Upper lobe of left lung (tissue), 6 donors: ENCODE measurements at regions not wholly inside any gene's neighbourhood (a gene's known extent, or its start where the extent isn't known, plus 50 kb on each side); places are given as distances from the start of the nearest gene placed in this dataset.
"Not testable (repeated sequence)": the region's sequence is repeated elsewhere in the genome, so short reads cannot be mapped to it uniquely, and the experiment has no call there.

Experiments
- ATAC-seq, 2 donors: fragments of 200-7000 bp; cut with Tn5 transposase; one replicate each; pipeline ENCODE4 v1.9.1; 2022; ENCODE audit warnings: mild to moderate bottlenecking in 2 of 2, moderate library complexity in 2 of 2; ENCODE audit not compliant: low FRiP score in 2 of 2
- DNase-seq, 2 donors: peaks; one replicate each; pipeline ENCODE4 v3.0.0-alpha.2; 2019 to 2020
- H3K27ac ChIP-seq, 4 donors: fragments of 200-600 bp; sonication (generic); one replicate each; pipeline ENCODE4 v1.5.1; 2016 to 2019
- H3K27me3 ChIP-seq, 4 donors: fragments of 200-600 bp; sonication (generic); one replicate each; pipeline ENCODE4 v1.5.1; 2017 to 2019
- H3K36me3 ChIP-seq, 4 donors: fragments of 200-600 bp; sonication (generic); one replicate each; pipeline ENCODE4 v1.5.1; 2016 to 2019
- H3K4me1 ChIP-seq, 4 donors: fragments of 200-600 bp; sonication (generic); one replicate each; pipeline ENCODE4 v1.5.1; 2018 to 2019
- H3K4me3 ChIP-seq, 4 donors: fragments of 200-600 bp; sonication (generic); one replicate each; pipeline ENCODE4 v1.5.1; 2017 to 2019; ENCODE audit warnings: mild to moderate bottlenecking in 2 of 4, moderate library complexity in 1 of 4
- H3K9me3 ChIP-seq, 4 donors: fragments of 200-600 bp; sonication (generic); one replicate each; pipeline ENCODE4 v1.5.1; 2018 to 2019
- CTCF ChIP-seq, 6 experiments: fragments of 450-650 bp in 4 of 6; fragments of 200-600 bp in 2 of 6; sonication (generic) in 2 of 6; IDR thresholded peaks; one replicate each; pipeline ENCODE4 v1.5.1; 2016 to 2019; ENCODE audit warnings: antibody characterized with exemption in 6 of 6
- EP300 ChIP-seq, 4 donors: sonication (generic); formaldehyde crosslinking; IDR thresholded peaks; one replicate each; pipeline ENCODE4 v1.5.1; 2017; ENCODE audit warnings: antibody characterized with exemption in 4 of 4, control low read depth in 2 of 4
- POLR2A ChIP-seq, 4 donors: fragments of 450-650 bp; IDR thresholded peaks; one replicate each; pipeline ENCODE4 v1.5.1; 2016 to 2017; ENCODE audit warnings: antibody characterized with exemption in 4 of 4, mild to moderate bottlenecking in 2 of 4
- POLR2AphosphoS5 ChIP-seq, 2 donors: sonication (generic); formaldehyde crosslinking; IDR thresholded peaks; one replicate each; pipeline ENCODE4 v1.5.1; 2017; ENCODE audit warnings: antibody characterized with exemption in 2 of 2
- WGBS, 2 donors: methylation state at CpG; one replicate each; pipeline ENCODE4 v1.1.5; 2017 to 2018; 5-methylcytosine and 5-hydroxymethylcytosine counted together
- donor health status: DM: no; HTN: no; CAD: no; lungs with moderate emphysema.
- donor health status: DM: no; HTN: yes; CAD: no; lungs with severe emphysema.

- H3K36me3 ChIP-seq: no peaks in the 10 kb centered on the region
- no peaks in the 10 kb centered on the region for H3K27me3 ChIP-seq
- no peak overlapping the region for H3K4me3 ChIP-seq
- no peak overlapping the region for H3K27ac ChIP-seq
- no peaks in the 10 kb centered on the region for H3K9me3 ChIP-seq
- no peaks in the 10 kb centered on the region for H3K4me1 ChIP-seq
- TF ChIP-seq POLR2A (IDR thresholded peaks at IDR 0.05) (no peak), CTCF (IDR thresholded peaks at IDR 0.05) (no peak), EP300 (IDR thresholded peaks at IDR 0.05) (no peak), POLR2AphosphoS5 (IDR thresholded peaks at IDR 0.05) (no peak)
- DNase-seq: no peak
- 92 to 95% methylated on average over 4 of the region's 4 CpGs for WGBS, 2 donors
- ATAC-seq: no peak
These were observed 670.1 kb upstream of the TMEM132C start for GRCh38 chr12:127596891-127597290.

GRCh38 chr12:127599436-127599835, 667.5 kb upstream of the TMEM132C start:
- H3K4me1 ChIP-seq: no peaks in the 10 kb centered on the region
- H3K27ac ChIP-seq: no peak overlapping the region
- no peaks in the 10 kb centered on the region for H3K27me3 ChIP-seq
- H3K9me3 ChIP-seq: no peaks in the 10 kb centered on the region
- 75 to 78% methylated on average over 7 of the region's 7 CpGs for WGBS, 2 donors
- ATAC-seq: no peak
- H3K4me3 ChIP-seq: no peak overlapping the region
- no peaks in the 10 kb centered on the region for H3K36me3 ChIP-seq
- DNase-seq: peak in 1 of 2 donors; percentile 15
- TF ChIP-seq POLR2A (IDR thresholded peaks at IDR 0.05) (no peak), POLR2AphosphoS5 (IDR thresholded peaks at IDR 0.05) (no peak), CTCF (IDR thresholded peaks at IDR 0.05) (no peak), EP300 (IDR thresholded peaks at IDR 0.05) (no peak)

GRCh38 chr12:127600211-127600610, 666.8 kb upstream of the TMEM132C start:
- ATAC-seq: no peak
- TF ChIP-seq POLR2A (IDR thresholded peaks at IDR 0.05) (no peak), EP300 (IDR thresholded peaks at IDR 0.05) (no peak), POLR2AphosphoS5 (IDR thresholded peaks at IDR 0.05) (no peak)
- 66 to 76% methylated on average over 3 of the region's 3 CpGs for WGBS, 2 donors
- no peak for DNase-seq
- H3K4me3 ChIP-seq: no peak overlapping the region
- H3K9me3 ChIP-seq: no peaks in the 10 kb centered on the region
- no peaks in the 10 kb centered on the region for H3K27me3 ChIP-seq
- no peak overlapping the region for H3K27ac ChIP-seq
- H3K4me1 ChIP-seq: no peaks in the 10 kb centered on the region
- H3K36me3 ChIP-seq: no peaks in the 10 kb centered on the region

- H3K4me3 ChIP-seq: no peak overlapping the region
- TF ChIP-seq POLR2AphosphoS5 (IDR thresholded peaks at IDR 0.05): no peak
- TF ChIP-seq EP300 (IDR thresholded peaks at IDR 0.05): no peak
- TF ChIP-seq POLR2A (IDR thresholded peaks at IDR 0.05): no peak
- no peak for TF ChIP-seq CTCF (IDR thresholded peaks at IDR 0.05)
- no peak overlapping the region for H3K27ac ChIP-seq
- no peaks in the 10 kb centered on the region for H3K9me3 ChIP-seq
- H3K4me1 ChIP-seq: no peaks in the 10 kb centered on the region
- no peak for ATAC-seq
- DNase-seq: no peak
- WGBS, 2 donors: 96 to 97% methylated on average over 3 of the region's 3 CpGs
- H3K36me3 ChIP-seq: no peaks in the 10 kb centered on the region
- H3K27me3 ChIP-seq: no peaks in the 10 kb centered on the region
These were observed 660.4 kb upstream of the TMEM132C start for GRCh38 chr12:127606476-127607015.

- ATAC-seq (no peak), DNase-seq (no peak)
- no peak overlapping the region for H3K4me3 ChIP-seq
- H3K27me3 ChIP-seq: no peaks in the 10 kb centered on the region
- H3K9me3 ChIP-seq: no peaks in the 10 kb centered on the region
- no peaks in the 10 kb centered on the region for H3K36me3 ChIP-seq
- no peak overlapping the region for H3K27ac ChIP-seq
- TF ChIP-seq CTCF (IDR thresholded peaks at IDR 0.05) (no peak), EP300 (IDR thresholded peaks at IDR 0.05) (no peak), POLR2AphosphoS5 (IDR thresholded peaks at IDR 0.05) (no peak), POLR2A (IDR thresholded peaks at IDR 0.05) (no peak)
- WGBS, 2 donors: 82 to 86% methylated on average over 7 of the region's 7 CpGs
- no peaks in the 10 kb centered on the region for H3K4me1 ChIP-seq
These were observed 659.7 kb upstream of the TMEM132C start for GRCh38 chr12:127607146-127607725.

GRCh38 chr12:127608359-127608758, 658.6 kb upstream of the TMEM132C start:
- H3K27me3 ChIP-seq, H3K4me1 ChIP-seq, ATAC-seq, H3K9me3 ChIP-seq, H3K36me3 ChIP-seq, H3K27ac ChIP-seq, H3K4me3 ChIP-seq: not testable (repeated sequence)
- WGBS, 2 donors: 92 to 94% methylated on average over 7 of the region's 7 CpGs
- peak in 1 of 2 donors; percentile 20 for DNase-seq
